Endodermal cell (in vitro differentiated cells): ENCODE measurements at regions not wholly inside any gene's neighbourhood (a gene's known extent, or its start where the extent isn't known, plus 50 kb on each side); places are given as distances from the start of the nearest gene placed in this dataset.
"Not testable (repeated sequence)": the region's sequence is repeated elsewhere in the genome, so short reads cannot be mapped to it uniquely, and the experiment has no call there.

Experiments
- DNase-seq: peaks from one replicate; pipeline ENCODE4 v3.0.0-alpha.2; 2017
- H3K27ac ChIP-seq: 2 replicates; pipeline ENCODE4 v1.5.1; 2013; ENCODE audit warnings: mild to moderate bottlenecking, low read depth, low read length, moderate library complexity
- H3K27me3 ChIP-seq: 2 replicates; pipeline ENCODE4 v1.6.1; 2013; ENCODE audit warnings: mild to moderate bottlenecking, low read length, moderate library complexity; ENCODE audit not compliant: insufficient read depth, control insufficient read depth, poor library complexity, severe bottlenecking
- H3K36me3 ChIP-seq: 2 replicates; pipeline ENCODE4 v1.7.0; 2013; ENCODE audit warnings: mild to moderate bottlenecking, low read length, moderate library complexity; ENCODE audit not compliant: control insufficient read depth, insufficient read depth
- H3K4me1 ChIP-seq: one replicate; pipeline ENCODE4 v1.7.0; 2013; ENCODE audit warnings: low read length; ENCODE audit not compliant: control insufficient read depth, insufficient read depth
- H3K4me3 ChIP-seq: 2 replicates; pipeline ENCODE4 v1.5.1; 2013; ENCODE audit warnings: mild to moderate bottlenecking, low read length, moderate library complexity
- H3K9ac ChIP-seq: 2 replicates; pipeline ENCODE4 v1.6.1; 2013; ENCODE audit warnings: mild to moderate bottlenecking, low read length, moderate library complexity; ENCODE audit not compliant: poor library complexity, severe bottlenecking; ENCODE audit errors: extremely low read depth
- H3K9me3 ChIP-seq: 2 replicates; pipeline ENCODE4 v1.6.1; 2013; ENCODE audit warnings: mild to moderate bottlenecking, low read length, moderate library complexity; ENCODE audit not compliant: control insufficient read depth
- H3K27ac Mint-ChIP-seq: 2 replicates; pipeline ENCODE4 v1.8.0; 2020; ENCODE audit warnings: mixed read lengths
- H3K27me3 Mint-ChIP-seq: 2 replicates; pipeline ENCODE4 v1.8.0; 2021; ENCODE audit warnings: mild to moderate bottlenecking, mixed read lengths; ENCODE audit not compliant: insufficient read depth
- H3K36me3 Mint-ChIP-seq: 2 replicates; pipeline ENCODE4 v1.8.0; 2020; ENCODE audit warnings: low read depth, mixed read lengths
- H3K4me1 Mint-ChIP-seq: 2 replicates; pipeline ENCODE4 v1.8.0; 2020; ENCODE audit warnings: mixed read lengths
- H3K4me3 Mint-ChIP-seq: 2 replicates; pipeline ENCODE4 v1.8.0; 2020; ENCODE audit warnings: mild to moderate bottlenecking, moderate library complexity, mixed read lengths
- H3K9me3 Mint-ChIP-seq: 2 replicates; pipeline ENCODE4 v1.8.0; 2020; ENCODE audit warnings: mild to moderate bottlenecking, mixed read lengths
- WGBS, 2 experiments: methylation state at CpG; one replicate each; pipeline versions ENCODE4 v1.1.5 to v1.1.7; 2013; ENCODE audit warnings: missing lambda C conversion rate in 2 of 2, mixed read lengths in 1 of 2; ENCODE audit not compliant: insufficient coverage in 1 of 2, insufficient read length in 1 of 2; 5-methylcytosine and 5-hydroxymethylcytosine counted together
- TF ChIP-seq, protein P1 (sequence below): fragments of 200-600 bp; sonication (generic); conservative IDR thresholded peaks from 2 replicates; pipeline ENCODE4 v1.5.0; 2021; ENCODE audit warnings: antibody characterized with exemption, mild to moderate bottlenecking

DNA sequence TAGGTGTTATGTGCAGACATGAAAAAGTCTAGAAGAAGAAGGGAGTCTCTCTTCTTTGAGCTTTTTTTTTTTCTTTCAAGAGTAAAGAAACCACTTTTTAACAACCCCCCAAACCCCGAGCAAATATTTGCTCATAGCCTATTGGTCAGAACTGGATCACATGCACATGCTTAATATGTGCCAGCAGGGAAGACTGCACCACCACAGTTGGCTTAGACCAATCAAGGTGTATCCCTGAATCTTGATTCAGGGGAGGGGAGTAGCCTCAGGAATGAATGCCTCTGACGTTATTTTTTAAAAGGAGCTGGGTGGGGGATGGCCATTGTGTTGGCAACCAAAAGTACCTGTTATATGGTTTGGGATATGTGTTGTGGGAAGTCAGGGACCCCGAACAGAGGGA is 171.4 kb upstream of the NABP1 start:
- TF ChIP-seq, protein P1, sequence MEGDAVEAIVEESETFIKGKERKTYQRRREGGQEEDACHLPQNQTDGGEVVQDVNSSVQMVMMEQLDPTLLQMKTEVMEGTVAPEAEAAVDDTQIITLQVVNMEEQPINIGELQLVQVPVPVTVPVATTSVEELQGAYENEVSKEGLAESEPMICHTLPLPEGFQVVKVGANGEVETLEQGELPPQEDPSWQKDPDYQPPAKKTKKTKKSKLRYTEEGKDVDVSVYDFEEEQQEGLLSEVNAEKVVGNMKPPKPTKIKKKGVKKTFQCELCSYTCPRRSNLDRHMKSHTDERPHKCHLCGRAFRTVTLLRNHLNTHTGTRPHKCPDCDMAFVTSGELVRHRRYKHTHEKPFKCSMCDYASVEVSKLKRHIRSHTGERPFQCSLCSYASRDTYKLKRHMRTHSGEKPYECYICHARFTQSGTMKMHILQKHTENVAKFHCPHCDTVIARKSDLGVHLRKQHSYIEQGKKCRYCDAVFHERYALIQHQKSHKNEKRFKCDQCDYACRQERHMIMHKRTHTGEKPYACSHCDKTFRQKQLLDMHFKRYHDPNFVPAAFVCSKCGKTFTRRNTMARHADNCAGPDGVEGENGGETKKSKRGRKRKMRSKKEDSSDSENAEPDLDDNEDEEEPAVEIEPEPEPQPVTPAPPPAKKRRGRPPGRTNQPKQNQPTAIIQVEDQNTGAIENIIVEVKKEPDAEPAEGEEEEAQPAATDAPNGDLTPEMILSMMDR = no peak
- no peak overlapping the region for H3K4me3 ChIP-seq
- no peaks in the 10 kb centered on the region for H3K36me3 ChIP-seq
- no peaks in the 10 kb centered on the region for H3K4me1 ChIP-seq
- no peak overlapping the region for H3K9ac ChIP-seq
- H3K9me3 ChIP-seq = peaks cover 25% of the 10 kb centered on the region
- WGBS, 2 experiments = 91 to 93% methylated on average over 2 to 3 of the region's 3 CpGs
- Mint-ChIP-seq H3K27ac (no peak overlapping the region), H3K4me3 (no peak overlapping the region), H3K4me1 (no peaks in the 10 kb centered on the region), H3K27me3 (no peaks in the 10 kb centered on the region), H3K9me3 (peaks cover 38% of the 10 kb centered on the region), H3K36me3 (peaks cover 9% of the 10 kb centered on the region)
- no peaks in the 10 kb centered on the region for H3K27me3 ChIP-seq
- H3K27ac ChIP-seq = no peak overlapping the region
- DNase-seq = no peak

DNA sequence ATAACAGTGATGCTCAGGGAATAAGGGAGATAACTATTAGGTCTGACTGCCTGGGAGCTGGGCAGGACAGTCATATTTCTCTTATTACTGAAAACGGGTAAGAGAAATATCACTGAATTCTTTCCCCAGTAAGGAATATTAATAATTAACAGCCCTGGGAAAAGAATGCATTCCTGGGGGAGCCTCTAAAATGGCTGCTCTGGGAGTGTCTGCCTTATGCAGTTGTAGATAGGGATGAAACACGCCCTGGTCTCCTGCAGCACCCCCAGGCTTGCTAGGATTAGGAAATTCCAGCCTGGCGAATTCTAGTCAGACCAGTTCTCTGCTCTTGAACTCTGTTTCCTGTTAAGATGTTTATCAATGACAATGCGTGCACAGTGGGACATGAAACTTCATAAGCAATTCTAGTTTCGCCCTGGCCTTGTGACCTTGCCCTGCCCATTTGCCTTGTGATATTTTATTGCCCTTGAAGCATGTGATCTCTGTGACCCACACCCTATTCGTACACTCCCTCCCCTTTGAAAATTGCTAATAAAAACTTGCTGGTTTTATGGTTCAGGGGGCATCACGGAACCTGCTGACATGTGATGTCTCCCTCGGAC is 170.6 kb upstream of the NABP1 start:
- not testable (repeated sequence) for H3K27me3 ChIP-seq, H3K27ac ChIP-seq, H3K4me3 ChIP-seq, H3K36me3 ChIP-seq, H3K27ac Mint-ChIP-seq, H3K27me3 Mint-ChIP-seq, DNase-seq, H3K4me1 Mint-ChIP-seq, H3K4me3 Mint-ChIP-seq, H3K36me3 Mint-ChIP-seq, H3K4me1 ChIP-seq, H3K9ac ChIP-seq
- 70 to 92% methylated on average over 2 to 8 of the region's 8 CpGs for WGBS, 2 experiments
- H3K9me3 ChIP-seq = peaks cover 25% of the 10 kb centered on the region
- peaks cover 38% of the 10 kb centered on the region for H3K9me3 Mint-ChIP-seq

DNA sequence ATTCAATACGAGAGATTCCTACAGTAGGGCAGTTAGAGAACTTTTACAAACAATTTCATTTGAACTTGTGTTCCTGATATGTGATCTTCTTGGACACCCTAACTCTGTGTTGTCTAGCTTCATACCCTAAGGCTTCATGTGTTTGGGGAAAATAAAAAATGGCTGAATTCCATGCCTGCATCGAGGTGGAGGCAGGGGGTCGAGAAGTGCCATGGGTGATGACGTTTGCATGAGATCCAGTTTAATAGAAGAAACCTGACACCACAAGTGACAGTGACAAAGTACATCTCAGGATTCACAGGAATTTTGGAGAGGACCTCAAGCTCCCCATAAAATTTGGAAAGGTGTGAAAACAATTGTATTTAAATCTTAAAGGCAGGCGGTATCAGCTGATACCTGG is 169.2 kb upstream of the NABP1 start:
- TF ChIP-seq, protein P1 = no peak
- peaks cover 9% of the 10 kb centered on the region for H3K36me3 Mint-ChIP-seq
- H3K27me3 ChIP-seq = no peaks in the 10 kb centered on the region
- H3K27ac ChIP-seq = no peak overlapping the region
- no peak overlapping the region for H3K4me3 Mint-ChIP-seq
- WGBS, 2 experiments = 93 to 96% methylated on average over 4 to 5 of the region's 5 CpGs
- H3K27me3 Mint-ChIP-seq = no peaks in the 10 kb centered on the region
- H3K9me3 Mint-ChIP-seq = peaks cover 38% of the 10 kb centered on the region
- H3K9ac ChIP-seq = no peak overlapping the region
- no peaks in the 10 kb centered on the region for H3K36me3 ChIP-seq
- H3K4me3 ChIP-seq = no peak overlapping the region
- H3K4me1 ChIP-seq = no peaks in the 10 kb centered on the region
- H3K4me1 Mint-ChIP-seq = no peaks in the 10 kb centered on the region
- DNase-seq = no peak
- no peak overlapping the region for H3K27ac Mint-ChIP-seq
- peaks cover 25% of the 10 kb centered on the region for H3K9me3 ChIP-seq
